ENCODE measurements at regions not wholly inside any gene's neighbourhood (a gene's known extent, or its start where the extent isn't known, plus 50 kb on each side); places are given as distances from the start of the nearest gene placed in this dataset.
"Not testable (repeated sequence)": the region's sequence is repeated elsewhere in the genome, so short reads cannot be mapped to it uniquely, and the experiment has no call there.

- DNase-seq, result no peak
Measured at GRCh38 chr10:80753612-80754011, 215.9 kb downstream of the SH2D4B start.

DNA sequence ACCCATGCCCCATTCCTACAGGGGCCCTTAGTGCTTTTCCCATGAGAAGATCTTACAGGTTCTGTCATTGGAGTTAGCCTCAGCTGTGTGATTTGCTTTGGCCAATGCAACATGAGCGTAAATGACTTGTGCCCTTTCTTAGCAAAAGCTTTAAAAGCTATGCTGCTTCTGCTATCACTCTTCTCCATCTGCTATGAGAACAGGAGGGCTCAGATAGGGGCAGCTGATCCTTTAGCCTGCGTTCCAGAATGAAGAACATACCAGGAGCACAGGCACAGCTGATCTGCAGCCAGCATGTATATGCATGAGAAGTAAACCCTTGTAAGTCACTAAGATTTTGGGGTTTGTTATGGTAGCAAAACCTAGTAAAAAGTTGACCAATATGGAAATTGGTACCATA is 218.2 kb downstream of the SH2D4B start:
- DNase-seq, result no peak

DNA sequence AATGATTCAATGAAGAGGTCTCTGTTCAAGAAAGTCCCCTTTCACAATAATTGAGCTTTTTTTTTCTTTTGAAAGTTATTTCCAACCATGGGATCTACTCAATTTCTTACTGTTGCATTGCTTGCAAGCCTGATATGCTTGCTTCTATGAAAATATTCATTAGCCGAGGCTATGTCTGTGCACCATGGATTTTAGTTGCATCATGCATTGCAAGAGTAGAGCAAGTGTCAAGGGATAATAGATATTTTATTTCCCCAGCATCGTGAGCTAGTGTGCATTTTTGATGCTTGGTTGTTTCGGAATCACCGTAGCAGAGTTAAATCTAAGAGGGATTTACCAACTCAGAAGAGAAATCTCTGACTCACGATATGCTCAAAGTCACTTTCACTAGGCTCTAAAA is 222.0 kb downstream of the SH2D4B start:
- DNase-seq, result no peak

GRCh38 chr10:80760914-80761371 is 223.2 kb downstream of the SH2D4B start:
- no peak for DNase-seq

DNA sequence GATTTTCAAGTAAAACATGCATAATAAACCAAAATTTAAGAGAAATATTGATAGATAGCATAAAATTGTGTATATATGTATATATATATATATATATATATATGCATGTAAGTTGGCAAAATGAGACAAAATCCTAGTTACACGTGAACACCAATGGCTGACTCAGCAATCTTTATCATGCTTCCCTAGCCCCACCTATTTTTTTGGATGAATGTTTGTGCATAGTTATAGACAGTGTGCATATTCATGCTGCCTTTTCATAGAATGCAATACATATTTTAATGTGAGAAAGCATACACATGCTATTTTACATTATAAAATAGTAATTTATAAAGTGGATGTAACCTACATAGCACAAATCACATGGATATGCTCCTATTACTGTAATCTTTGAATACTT is 230.3 kb downstream of the SH2D4B start:
- no peak for DNase-seq

DNA sequence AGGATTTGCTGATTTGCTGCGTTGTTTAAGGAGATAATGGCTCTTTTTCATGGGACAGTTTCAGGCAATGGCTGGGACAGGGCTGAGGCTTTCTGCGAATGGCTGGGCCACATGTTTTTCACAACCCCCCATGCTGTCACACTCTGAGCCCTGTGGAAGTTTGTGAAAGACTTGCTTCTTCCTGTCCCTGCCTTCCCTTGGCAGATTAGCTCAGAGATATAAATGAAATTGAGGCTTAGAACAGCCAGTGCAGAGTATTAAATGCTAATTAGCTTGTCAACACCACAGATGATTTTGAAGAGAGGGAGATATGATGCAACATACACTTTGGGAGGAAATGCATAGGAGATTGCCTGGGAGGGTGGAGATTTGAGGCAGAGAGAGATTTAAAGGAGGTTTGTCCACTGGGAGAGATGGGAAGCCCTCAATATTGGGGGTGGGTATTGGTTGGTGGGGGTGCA is 232.0 kb downstream of the SH2D4B start:
- no peak for DNase-seq

- no peak for DNase-seq
Measured at GRCh38 chr10:80770239-80770638, 232.5 kb downstream of the SH2D4B start.

DNA sequence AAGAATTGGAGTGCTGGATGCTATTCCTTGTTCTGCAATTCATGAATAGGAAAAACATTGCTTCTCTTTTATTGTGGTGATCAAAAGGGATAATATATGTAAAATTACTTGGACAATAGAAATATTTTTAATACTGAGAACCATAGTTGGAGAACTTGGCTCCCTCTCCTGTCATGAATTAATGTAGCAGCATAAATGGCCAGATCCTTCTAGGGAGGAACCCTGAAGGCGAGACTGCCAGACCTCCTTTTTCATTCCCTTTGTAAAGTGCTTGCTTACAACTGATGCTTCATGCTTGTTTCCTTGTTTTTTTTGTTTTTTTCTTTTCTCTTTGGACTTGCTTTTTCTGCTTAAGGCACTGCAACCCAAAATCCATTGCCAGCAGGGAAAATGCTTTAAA is 233.6 kb downstream of the SH2D4B start:
- DNase-seq, result no peak

- DNase-seq, result no peak
Measured at GRCh38 chr10:80771902-80772555, 234.3 kb downstream of the SH2D4B start.

DNA sequence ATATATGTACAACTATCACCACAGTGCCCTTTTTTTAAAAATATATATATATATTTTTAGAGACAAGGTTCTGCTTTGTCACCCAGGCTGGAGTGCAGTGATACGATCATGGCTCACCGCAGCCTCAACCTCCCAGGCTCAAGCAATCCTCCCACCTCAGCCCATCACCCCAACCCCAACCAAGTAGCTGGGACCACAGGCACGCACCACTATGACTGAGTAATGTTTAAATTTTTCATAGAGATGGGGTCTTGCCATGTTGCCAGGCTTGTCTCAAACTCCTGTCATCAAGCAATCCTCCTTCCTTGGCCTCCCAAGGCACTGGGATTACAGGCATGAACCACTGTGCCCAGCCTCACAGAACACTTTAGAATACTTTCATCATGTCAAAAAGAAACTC is 234.9 kb downstream of the SH2D4B start:
- no peak for DNase-seq

- DNase-seq, result no peak
Measured at GRCh38 chr10:80784695-80785094, 247.0 kb downstream of the SH2D4B start.

GRCh38 chr10:80786322-80786721 is 248.6 kb downstream of the SH2D4B start:
- DNase-seq, result no peak

GRCh38 chr10:80787952-80788351 is 250.2 kb downstream of the SH2D4B start:
- no peak for DNase-seq

DNA sequence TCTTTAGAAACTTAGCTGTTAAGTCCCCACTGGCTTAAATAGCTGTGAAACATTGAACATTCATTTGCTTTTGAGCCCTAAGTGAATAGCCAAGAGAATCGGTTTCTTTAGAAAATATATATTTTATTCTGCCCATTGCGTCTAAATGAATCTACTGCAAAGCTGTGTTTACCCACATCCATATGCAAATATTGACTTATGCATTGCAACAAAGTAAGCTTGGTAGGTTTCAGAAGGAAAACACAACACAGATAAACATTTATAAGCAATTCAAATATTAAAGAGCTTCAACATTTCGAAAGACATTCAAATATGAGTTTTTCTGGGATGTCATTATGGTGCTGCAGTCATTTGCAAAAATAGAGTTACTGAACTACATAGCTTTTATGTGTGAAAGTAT is 257.3 kb downstream of the SH2D4B start:
- DNase-seq, result no peak

GRCh38 chr10:80805343-80806020 is 267.8 kb downstream of the SH2D4B start:
- DNase-seq, result no peak

- DNase-seq, result no peak
Measured at GRCh38 chr10:80814147-80814652, 276.5 kb downstream of the SH2D4B start.

- DNase-seq, result no peak
Measured at GRCh38 chr10:80829151-80829550, 291.4 kb downstream of the SH2D4B start.

DNA sequence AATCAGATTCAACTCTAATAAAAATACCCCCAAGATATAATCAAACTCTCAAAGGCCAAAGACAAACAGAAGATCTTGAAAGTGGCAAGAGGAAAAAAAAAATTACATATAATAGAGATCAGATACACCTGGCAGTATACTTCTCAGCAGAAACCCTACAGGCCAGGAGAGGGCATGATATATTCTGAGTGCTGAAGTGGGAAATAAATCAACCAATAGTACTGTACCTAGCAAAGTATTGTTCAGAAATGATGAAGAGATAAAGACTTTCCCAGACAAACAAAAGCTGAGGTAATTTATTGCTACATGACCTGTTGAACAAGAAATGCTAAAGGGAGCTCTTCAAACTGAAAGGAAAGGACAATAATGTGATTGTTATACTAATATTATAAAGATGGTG is 291.9 kb downstream of the SH2D4B start:
- no peak for DNase-seq

GRCh38 chr10:80832693-80833092 is 295.0 kb downstream of the SH2D4B start:
- not testable (repeated sequence) for DNase-seq

- no peak for DNase-seq
Measured at GRCh38 chr10:80855348-80855971, 317.8 kb downstream of the SH2D4B start.

GRCh38 chr10:80856186-80856585 is 318.5 kb downstream of the SH2D4B start:
- no peak for DNase-seq

GRCh38 chr10:80859279-80859678 is 321.6 kb downstream of the SH2D4B start:
- DNase-seq, result not testable (repeated sequence)

- DNase-seq, result no peak
Measured at GRCh38 chr10:80860719-80861118, 323.0 kb downstream of the SH2D4B start.

DNA sequence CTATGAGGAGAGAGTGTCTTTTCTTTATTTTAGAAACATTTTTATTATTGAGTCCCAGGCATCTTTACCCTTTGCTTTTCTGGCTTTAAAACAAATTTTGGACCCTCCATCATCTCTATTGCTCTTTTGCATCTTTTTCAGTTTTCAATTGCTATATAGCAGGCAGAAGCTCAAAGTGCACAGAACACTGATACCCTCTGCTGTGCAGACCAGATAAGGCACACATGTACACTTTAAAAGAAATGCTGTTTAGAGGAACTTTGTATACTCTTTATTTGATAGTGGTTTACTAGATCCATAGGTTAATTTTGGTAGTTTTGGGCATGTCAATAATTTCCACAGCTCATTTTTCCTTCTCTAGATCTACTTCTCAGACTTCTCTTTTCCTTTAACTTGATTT is 324.2 kb downstream of the SH2D4B start:
- DNase-seq, result no peak

Data from activated CD4-positive, alpha-beta T cell treated with anti-CD3 and anti-CD28 coated beads, Interleukin-2, amount 50 U/mL, for 48 hours (primary cell).